NCI-H2196 (cell line): ENCODE measurements at regions not wholly inside any gene's neighbourhood (a gene's known extent, or its start where the extent isn't known, plus 50 kb on each side); places are given as distances from the start of the nearest gene placed in this dataset.

Source experiments
- DNase-seq: peaks from one replicate; lab custom pipeline; 2025; ENCODE audit not compliant: unreplicated experiment; lab: John Stamatoyannopoulos, UW

GRCh38 chr12:3999904-4000303, 126.7 kb upstream of the PARP11 start:
- DNase-seq, result no peak

GRCh38 chr12:3998968-3999792, 126.0 kb upstream of the PARP11 start:
- DNase-seq, result no peak

- no peak for DNase-seq
Observed at GRCh38 chr12:3998397-3998796, 125.2 kb upstream of the PARP11 start.

- DNase-seq, result no peak
Observed at GRCh38 chr12:3996322-3996721, 123.1 kb upstream of the PARP11 start.

GRCh38 chr12:3995306-3995705, 122.1 kb upstream of the PARP11 start:
- no peak for DNase-seq

GRCh38 chr12:3994500-3994899, 121.3 kb upstream of the PARP11 start:
- no peak for DNase-seq

- DNase-seq, result no peak
Observed at GRCh38 chr12:3992945-3993344, 119.7 kb upstream of the PARP11 start.

- no peak for DNase-seq
Observed at GRCh38 chr12:3991798-3992580, 118.8 kb upstream of the PARP11 start.

- DNase-seq, result no peak
Observed at GRCh38 chr12:3990501-3991280, 117.5 kb upstream of the PARP11 start.

GRCh38 chr12:3989218-3989550, 116.0 kb upstream of the PARP11 start:
- DNase-seq, result no peak

GRCh38 chr12:3988519-3989217, 115.5 kb upstream of the PARP11 start:
- no peak for DNase-seq

- no peak for DNase-seq
Observed at GRCh38 chr12:3987571-3987970, 114.4 kb upstream of the PARP11 start.

GRCh38 chr12:3980504-3981272, 107.5 kb upstream of the PARP11 start:
- DNase-seq, result no peak

GRCh38 chr12:3977621-3978020, 104.4 kb upstream of the PARP11 start:
- DNase-seq, result no peak

GRCh38 chr12:3976351-3976938, 103.2 kb upstream of the PARP11 start:
- no peak for DNase-seq

- DNase-seq, result no peak
Observed at GRCh38 chr12:3975652-3976051, 102.5 kb upstream of the PARP11 start.

- no peak for DNase-seq
Observed at GRCh38 chr12:3974883-3975282, 101.7 kb upstream of the PARP11 start.

- no peak for DNase-seq
Observed at GRCh38 chr12:3973973-3974644, 100.9 kb upstream of the PARP11 start.

GRCh38 chr12:3973269-3973884, 100.2 kb upstream of the PARP11 start:
- no peak for DNase-seq
